Thoracic aorta (tissue), 2 donors: ENCODE measurements at regions not wholly inside any gene's neighbourhood (a gene's known extent, or its start where the extent isn't known, plus 50 kb on each side); places are given as distances from the start of the nearest gene placed in this dataset.

ENCODE experiments used
- ATAC-seq: fragments of 150-250 bp; one replicate; pipeline ENCODE4 v1.8.0; 2017; ENCODE audit warnings: low read depth; ENCODE audit not compliant: insufficient number of reproducible peaks, low FRiP score
- DNase-seq: peaks from one replicate; pipeline ENCODE4 v3.0.0-alpha.2; 2020; ENCODE audit warnings: low spot score
- H3K27ac ChIP-seq, 2 donors: fragments of 200-600 bp; sonication (generic); 1 replicate in 1 of 2; 2 replicates in 1 of 2; pipeline ENCODE4 v1.5.1; 2016; ENCODE audit warnings: mild to moderate bottlenecking in 2 of 2, moderate library complexity in 2 of 2
- H3K27me3 ChIP-seq: fragments of 200-600 bp; sonication (generic); replicated peaks from 2 replicates; pipeline ENCODE4 v1.6.0; 2016; ENCODE audit warnings: mild to moderate bottlenecking; ENCODE audit not compliant: insufficient read depth
- H3K36me3 ChIP-seq: fragments of 200-600 bp; sonication (generic); one replicate; pipeline ENCODE4 v1.5.1; 2016
- H3K4me1 ChIP-seq, 2 donors: fragments of 200-600 bp; sonication (generic); 1 replicate in 1 of 2; 2 replicates in 1 of 2; pipeline versions ENCODE4 v1.5.1 to v1.6.0; 2016; ENCODE audit warnings: low read depth in 2 of 2, mild to moderate bottlenecking in 1 of 2; ENCODE audit not compliant: control insufficient read depth in 1 of 2
- H3K4me3 ChIP-seq: fragments of 200-600 bp; sonication (generic); 2 replicates; pipeline ENCODE4 v1.5.1; 2016; ENCODE audit warnings: mild to moderate bottlenecking
- H3K9me3 ChIP-seq: fragments of 200-600 bp; sonication (generic); 2 replicates; pipeline ENCODE4 v1.5.1; 2016
- TF ChIP-seq, protein P1 (sequence below): fragments of 200-600 bp; sonication (generic); IDR thresholded peaks from one replicate; pipeline ENCODE4 v1.5.1; 2019; ENCODE audit warnings: antibody characterized with exemption

DNA sequence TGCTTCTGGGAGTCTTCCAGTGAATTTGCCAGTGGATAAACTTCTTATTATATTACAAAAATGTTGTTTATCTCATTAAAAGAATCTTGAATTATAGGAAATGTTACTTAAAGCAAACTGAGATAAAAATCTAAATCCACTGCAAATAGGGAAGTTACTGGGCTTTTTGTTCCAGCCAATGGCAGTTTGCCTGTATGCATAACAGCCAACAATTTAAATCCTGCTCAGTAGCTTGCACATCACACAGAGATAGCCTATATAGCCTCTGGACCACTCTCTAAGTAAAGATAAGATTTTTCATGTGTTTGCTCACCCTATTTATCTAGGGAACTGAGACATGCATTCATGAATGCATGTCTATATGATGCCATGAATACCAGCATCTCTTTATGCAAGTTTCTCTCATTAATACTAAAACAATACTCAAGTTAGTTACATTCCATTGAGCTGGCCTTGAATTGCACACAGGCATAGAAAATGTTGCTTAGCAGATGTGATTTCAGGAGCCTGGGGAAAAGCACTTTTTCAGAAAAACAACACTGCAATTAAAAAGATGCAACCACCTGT, 92.1 kb upstream of the GPR149 start:
- Histone ChIP-seq H3K27ac (no peak overlapping the region), H3K4me1 (no peaks in the 10 kb centered on the region), H3K27me3 (no peaks in the 10 kb centered on the region), H3K9me3 (no peaks in the 10 kb centered on the region), H3K36me3 (no peaks in the 10 kb centered on the region), H3K4me3 (no peak overlapping the region)
- TF ChIP-seq, protein P1, sequence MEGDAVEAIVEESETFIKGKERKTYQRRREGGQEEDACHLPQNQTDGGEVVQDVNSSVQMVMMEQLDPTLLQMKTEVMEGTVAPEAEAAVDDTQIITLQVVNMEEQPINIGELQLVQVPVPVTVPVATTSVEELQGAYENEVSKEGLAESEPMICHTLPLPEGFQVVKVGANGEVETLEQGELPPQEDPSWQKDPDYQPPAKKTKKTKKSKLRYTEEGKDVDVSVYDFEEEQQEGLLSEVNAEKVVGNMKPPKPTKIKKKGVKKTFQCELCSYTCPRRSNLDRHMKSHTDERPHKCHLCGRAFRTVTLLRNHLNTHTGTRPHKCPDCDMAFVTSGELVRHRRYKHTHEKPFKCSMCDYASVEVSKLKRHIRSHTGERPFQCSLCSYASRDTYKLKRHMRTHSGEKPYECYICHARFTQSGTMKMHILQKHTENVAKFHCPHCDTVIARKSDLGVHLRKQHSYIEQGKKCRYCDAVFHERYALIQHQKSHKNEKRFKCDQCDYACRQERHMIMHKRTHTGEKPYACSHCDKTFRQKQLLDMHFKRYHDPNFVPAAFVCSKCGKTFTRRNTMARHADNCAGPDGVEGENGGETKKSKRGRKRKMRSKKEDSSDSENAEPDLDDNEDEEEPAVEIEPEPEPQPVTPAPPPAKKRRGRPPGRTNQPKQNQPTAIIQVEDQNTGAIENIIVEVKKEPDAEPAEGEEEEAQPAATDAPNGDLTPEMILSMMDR, result no peak
- no peak for DNase-seq
- no peak for ATAC-seq

DNA sequence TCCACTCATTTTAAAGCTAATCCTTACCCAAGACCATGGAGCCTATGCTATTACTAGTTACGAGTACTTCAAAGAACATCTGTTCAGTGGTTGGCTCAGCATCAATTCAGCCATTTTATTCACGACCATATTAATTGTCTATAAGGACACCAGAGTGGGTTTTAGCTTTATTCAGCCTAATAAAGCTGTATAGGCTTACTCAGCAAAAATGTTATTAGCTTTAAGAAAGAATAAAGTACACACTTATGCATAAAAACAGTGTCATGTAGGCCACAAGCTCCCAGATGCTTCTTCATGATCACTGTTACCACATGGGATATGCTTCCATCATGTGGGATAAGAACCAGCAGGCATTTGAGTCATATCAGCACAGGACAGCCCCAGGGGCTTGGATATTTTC, 87.4 kb upstream of the GPR149 start:
- ATAC-seq (no peak), DNase-seq (no peak)
- no peak overlapping the region for H3K27ac ChIP-seq
- TF ChIP-seq, protein P1, result no peak
- no peaks in the 10 kb centered on the region for H3K4me1 ChIP-seq
- H3K27me3 ChIP-seq, result no peaks in the 10 kb centered on the region
- H3K4me3 ChIP-seq, result no peak overlapping the region
- no peaks in the 10 kb centered on the region for H3K9me3 ChIP-seq
- H3K36me3 ChIP-seq, result no peaks in the 10 kb centered on the region

DNA sequence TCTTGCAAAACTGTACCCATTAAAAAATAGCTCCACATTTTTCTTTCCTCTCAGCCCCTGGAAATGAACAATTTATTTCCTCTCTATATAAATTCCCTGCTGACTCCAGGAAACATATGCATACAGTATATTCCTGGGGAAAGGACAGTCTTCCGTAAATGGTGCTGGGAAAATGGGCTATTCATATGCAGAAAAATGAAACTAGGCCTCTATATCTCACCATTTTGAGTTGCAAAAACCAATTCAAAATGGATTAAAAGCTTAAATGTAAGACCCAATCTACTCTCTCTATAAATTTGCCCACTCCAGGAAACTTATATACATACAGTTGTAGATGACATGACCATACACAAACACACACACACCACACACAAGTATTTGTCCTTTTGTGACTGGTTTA, 85.9 kb upstream of the GPR149 start:
- Histone ChIP-seq H3K9me3 (no peaks in the 10 kb centered on the region), H3K4me3 (no peak overlapping the region), H3K36me3 (no peaks in the 10 kb centered on the region), H3K27me3 (no peaks in the 10 kb centered on the region), H3K27ac (no peak overlapping the region), H3K4me1 (no peaks in the 10 kb centered on the region)
- DNase-seq (no peak), ATAC-seq (no peak)
- TF ChIP-seq, protein P1, result no peak

DNA sequence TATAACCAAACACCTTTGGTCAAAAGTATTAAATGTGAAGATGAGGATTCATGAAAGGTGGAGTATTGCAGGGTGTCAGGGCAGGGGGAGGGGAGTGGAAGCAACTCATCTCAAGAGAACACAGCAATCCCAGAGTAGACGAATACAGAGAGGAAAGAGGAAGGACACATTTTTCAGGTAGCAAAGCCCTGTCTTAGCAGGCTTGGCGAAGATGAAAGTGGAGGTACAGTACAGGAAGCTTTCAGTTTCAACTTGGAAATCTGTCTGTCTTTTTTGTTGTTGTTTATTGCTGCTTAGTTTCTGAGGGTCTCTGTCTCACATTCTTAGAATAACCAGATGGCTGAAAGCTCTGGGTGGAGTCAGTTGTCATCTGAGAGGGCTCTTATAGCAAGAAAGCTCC, 80.8 kb upstream of the GPR149 start:
- no peak for ATAC-seq
- Histone ChIP-seq H3K4me1 (no peaks in the 10 kb centered on the region), H3K36me3 (no peaks in the 10 kb centered on the region), H3K27ac (no peak overlapping the region), H3K4me3 (no peak overlapping the region), H3K9me3 (no peaks in the 10 kb centered on the region), H3K27me3 (no peaks in the 10 kb centered on the region)
- TF ChIP-seq, protein P1, result no peak
- DNase-seq, result no peak

DNA sequence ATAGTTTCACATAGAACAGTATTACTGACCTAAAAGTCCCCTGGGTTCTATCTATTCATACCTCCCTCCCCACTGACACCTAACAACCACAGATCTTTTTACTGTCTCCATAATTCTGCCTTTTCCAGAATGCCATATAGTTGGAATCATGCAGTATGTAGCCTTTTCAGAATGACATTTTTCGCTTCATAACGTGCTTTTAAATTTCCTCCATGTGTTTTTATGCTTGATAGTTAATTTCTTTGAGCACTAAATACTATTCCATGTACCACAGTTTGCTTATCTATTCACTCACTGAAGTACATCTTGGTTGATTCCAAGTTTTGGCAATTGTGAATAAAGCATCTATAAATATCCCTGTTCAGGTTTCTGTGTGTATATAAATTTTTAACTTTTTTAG, 77.7 kb upstream of the GPR149 start:
- no peaks in the 10 kb centered on the region for H3K27me3 ChIP-seq
- no peak overlapping the region for H3K27ac ChIP-seq
- no peaks in the 10 kb centered on the region for H3K4me1 ChIP-seq
- H3K9me3 ChIP-seq, result no peaks in the 10 kb centered on the region
- H3K4me3 ChIP-seq, result no peak overlapping the region
- DNase-seq, result no peak
- H3K36me3 ChIP-seq, result no peaks in the 10 kb centered on the region
- TF ChIP-seq, protein P1, result no peak
- no peak for ATAC-seq
